ENCODE measurements at regions not wholly inside any gene's neighbourhood (a gene's known extent, or its start where the extent isn't known, plus 50 kb on each side); places are given as distances from the start of the nearest gene placed in this dataset.

GRCh38 chr13:88541994-88542393, 870.8 kb downstream of the SLITRK5 start:
- TF ChIP-seq POLR2A (IDR thresholded peaks at IDR 0.05) (no peak), CTCF (IDR thresholded peaks at IDR 0.05) (no peak), POLR2AphosphoS5 (IDR thresholded peaks at IDR 0.05) (no peak), EP300 (IDR thresholded peaks at IDR 0.05; ENCODE audit: low read depth) (no peak)
